H1 (cell line): ENCODE measurements at regions not wholly inside any gene's neighbourhood (a gene's known extent, or its start where the extent isn't known, plus 50 kb on each side); places are given as distances from the start of the nearest gene placed in this dataset.

Source experiments
- CTCF ChIA-PET: fragments of 300-600 bp; sonication (Branson Sonifier 250); formaldehyde crosslinking; loops from one replicate; lab custom pipeline; 2021; ENCODE audit not compliant: partially characterized antibody; lab: Charles Lee
- POLR2A ChIA-PET: fragments of 300-600 bp; sonication (Branson Sonifier 250); formaldehyde crosslinking; loops from one replicate; lab custom pipeline; 2021; ENCODE audit warnings: inconsistent platforms; ENCODE audit not compliant: partially characterized antibody; lab: Charles Lee
- DNase-seq, 2 experiments: peaks; one replicate each; pipeline versions ENCODE4 v3.0.0 to v3.0.0-alpha.2; 2010 to 2022; ENCODE audit warnings: low spot score in 2 of 2, low read depth in 1 of 2, mixed read lengths in 1 of 2
- FAIRE-seq: peaks from 2 replicates; lab custom pipeline; 2011; peaks lifted over from hg19 to GRCh38; lab: Jason Lieb, UNC
- H2AFZ ChIP-seq: 2 replicates; pipeline ENCODE4 v1.8.1; 2012; ENCODE audit warnings: low read length, inconsistent platforms
- H2AK5ac ChIP-seq: 2 replicates; pipeline ENCODE4 v1.6.1; 2013; ENCODE audit warnings: low read depth, low read length
- H2BK120ac ChIP-seq: replicated peaks from 2 replicates; pipeline ENCODE3; 2013; ENCODE audit warnings: low read depth, low read length, inconsistent platforms
- H2BK12ac ChIP-seq: 2 replicates; pipeline ENCODE4 v1.6.1; 2013; ENCODE audit warnings: low read depth, low read length
- H2BK15ac ChIP-seq: 2 replicates; pipeline ENCODE4 v1.6.1; 2013; ENCODE audit warnings: low read length
- H2BK20ac ChIP-seq: 2 replicates; pipeline ENCODE4 v1.6.1; 2013; ENCODE audit warnings: low read length
- H2BK5ac ChIP-seq: 2 replicates; pipeline ENCODE4 v1.6.1; 2013; ENCODE audit warnings: low read depth, low read length
- H3K14ac ChIP-seq: 2 replicates; pipeline ENCODE4 v1.6.1; 2013; ENCODE audit warnings: inconsistent platforms; ENCODE audit not compliant: insufficient read length
- H3K18ac ChIP-seq: 2 replicates; pipeline ENCODE4 v1.6.1; 2013; ENCODE audit warnings: low read length; ENCODE audit errors: extremely low read depth
- H3K23ac ChIP-seq: 2 replicates; pipeline ENCODE4 v1.6.1; 2013; ENCODE audit warnings: inconsistent platforms; ENCODE audit not compliant: insufficient read length
- H3K23me2 ChIP-seq: 2 replicates; pipeline ENCODE4 v1.6.1; 2013; ENCODE audit warnings: low read depth, low read length
- H3K27ac ChIP-seq: 2 replicates; pipeline ENCODE4 v1.6.1; 2011; ENCODE audit warnings: low read depth, low read length, inconsistent platforms
- H3K27me3 ChIP-seq, 4 experiments: replicated peaks in 1 of 4; 1 replicate in 1 of 4; 2 replicates in 3 of 4; pipeline versions ENCODE4 v1.6.1 to v1.8.1; 2011 to 2013; ENCODE audit warnings: low read length in 3 of 4, mild to moderate bottlenecking in 3 of 4, inconsistent platforms in 2 of 4, mixed read lengths in 2 of 4, moderate library complexity in 1 of 4; ENCODE audit not compliant: control insufficient read depth in 3 of 4, insufficient read depth in 3 of 4; ENCODE audit errors: extremely low read depth in 1 of 4
- H3K36me3 ChIP-seq, 4 experiments: 2 replicates each; pipeline versions ENCODE4 v1.6.1 to v1.8.1; 2011 to 2013; ENCODE audit warnings: mild to moderate bottlenecking in 4 of 4, low read length in 3 of 4, moderate library complexity in 2 of 4, control low read depth in 1 of 4, inconsistent platforms in 1 of 4; ENCODE audit not compliant: insufficient read depth in 4 of 4, control insufficient read depth in 2 of 4
- H3K4ac ChIP-seq: replicated peaks from 2 replicates; pipeline ENCODE3; 2013; ENCODE audit warnings: low read length, low read depth, mixed read lengths, inconsistent platforms; ENCODE audit not compliant: insufficient read length
- H3K4me1 ChIP-seq, 4 experiments: replicated peaks in 1 of 4; 1 replicate in 1 of 4; 2 replicates in 3 of 4; pipeline versions ENCODE4 v1.6.1 to v1.8.1; 2011 to 2013; ENCODE audit warnings: low read length in 3 of 4, inconsistent platforms in 2 of 4, mixed read lengths in 1 of 4; ENCODE audit not compliant: insufficient read depth in 4 of 4, control insufficient read depth in 3 of 4
- H3K4me2 ChIP-seq, 2 experiments: 2 replicates each; pipeline versions ENCODE4 v1.6.1 to v1.8.1; 2011 to 2013; ENCODE audit warnings: low read depth in 2 of 2, low read length in 2 of 2, control low read depth in 1 of 2, inconsistent platforms in 1 of 2, mild to moderate bottlenecking in 1 of 2; ENCODE audit not compliant: insufficient read depth in 1 of 2
- H3K4me3 ChIP-seq, 4 experiments: fragments of 200-600, 300-600 bp in 1 of 4; sonication (generic), shearing (Covaris generic), sonication (Bioruptor Twin) in 1 of 4; 2 replicates each; pipeline versions ENCODE4 v1.5.1 to v1.8.1; 2011 to 2016; ENCODE audit warnings: low read length in 4 of 4, low read depth in 3 of 4, control low read depth in 2 of 4, inconsistent platforms in 2 of 4, mild to moderate bottlenecking in 2 of 4, mixed read lengths in 1 of 4, moderate library complexity in 1 of 4; ENCODE audit not compliant: insufficient read depth in 2 of 4; ENCODE audit errors: extremely low read depth in 1 of 4
- H3K56ac ChIP-seq: replicated peaks from 2 replicates; pipeline ENCODE3; 2013; ENCODE audit warnings: low read depth, mild to moderate bottlenecking, mixed read lengths, low read length, inconsistent platforms; ENCODE audit not compliant: insufficient read length
- H3K79me1 ChIP-seq: 2 replicates; pipeline ENCODE4 v1.6.1; 2013; ENCODE audit warnings: low read depth, low read length, control low read depth
- H3K79me2 ChIP-seq, 2 experiments: 2 replicates each; pipeline versions ENCODE4 v1.6.1 to v1.8.1; 2012 to 2013; ENCODE audit warnings: low read length in 2 of 2, mild to moderate bottlenecking in 2 of 2, inconsistent platforms in 1 of 2; ENCODE audit not compliant: insufficient read depth in 2 of 2, control insufficient read depth in 1 of 2
- H3K9ac ChIP-seq, 4 experiments: replicated peaks in 1 of 4; 1 replicate in 1 of 4; 2 replicates in 3 of 4; pipeline versions ENCODE4 v1.6.1 to v1.8.1; 2011 to 2013; ENCODE audit warnings: low read depth in 3 of 4, low read length in 3 of 4, control low read depth in 2 of 4, mild to moderate bottlenecking in 2 of 4, moderate library complexity in 2 of 4, inconsistent platforms in 1 of 4; ENCODE audit errors: extremely low read depth in 1 of 4
- H3K9me3 ChIP-seq, 2 experiments: 2 replicates each; pipeline versions ENCODE4 v1.6.1 to v1.8.1; 2012 to 2013; ENCODE audit warnings: mild to moderate bottlenecking in 2 of 2, moderate library complexity in 2 of 2, control low read depth in 1 of 2, inconsistent platforms in 1 of 2, low read depth in 1 of 2, low read length in 1 of 2, mixed read lengths in 1 of 2; ENCODE audit not compliant: insufficient read depth in 2 of 2
- H4K20me1 ChIP-seq, 2 experiments: replicated peaks in 1 of 2; 2 replicates each; pipeline versions ENCODE3 to v1.8.1; 2011 to 2013; ENCODE audit warnings: inconsistent platforms in 2 of 2, low read length in 2 of 2, mild to moderate bottlenecking in 1 of 2; ENCODE audit not compliant: insufficient read depth in 2 of 2, control insufficient read depth in 1 of 2
- H4K5ac ChIP-seq: 2 replicates; pipeline ENCODE4 v1.6.1; 2013; ENCODE audit warnings: low read length, low read depth, mixed read lengths, inconsistent platforms; ENCODE audit not compliant: insufficient read length
- H4K8ac ChIP-seq: 2 replicates; pipeline ENCODE4 v1.8.0; 2013; ENCODE audit warnings: mild to moderate bottlenecking, moderate library complexity, low read length, inconsistent platforms; ENCODE audit not compliant: insufficient read depth; ENCODE audit errors: extremely low read depth
- H4K91ac ChIP-seq: replicated peaks from 2 replicates; pipeline ENCODE3; 2013; ENCODE audit warnings: low read length, mixed read lengths, inconsistent platforms; ENCODE audit not compliant: insufficient read length
- CHD2 ChIP-seq: IDR thresholded peaks from 2 replicates; pipeline ENCODE4 v1.6.1; 2012; ENCODE audit warnings: low read length, improper control_type of control experiment
- JUN ChIP-seq: IDR thresholded peaks from 2 replicates; pipeline ENCODE4 v1.6.1; 2011; ENCODE audit warnings: low read depth, mild to moderate bottlenecking, improper control_type of control experiment, low read length
- JUND ChIP-seq: IDR thresholded peaks from 2 replicates; pipeline ENCODE4 v1.6.1; 2011; ENCODE audit warnings: mild to moderate bottlenecking, improper control_type of control experiment, low read length
- KDM4A ChIP-seq: IDR thresholded peaks from one replicate; pipeline ENCODE4 v1.7.1; 2012; ENCODE audit warnings: low read depth, mild to moderate bottlenecking, moderate library complexity, low read length, inconsistent platforms; ENCODE audit not compliant: severe bottlenecking
- KDM5A ChIP-seq: fragments of 200-600 bp; IDR thresholded peaks from 2 replicates; pipeline ENCODE4 v1.7.1; 2012; ENCODE audit warnings: mild to moderate bottlenecking, low read length, inconsistent platforms, mixed read lengths
- PHF8 ChIP-seq: fragments of 200-600 bp; sonication (generic); conservative IDR thresholded peaks from 2 replicates; pipeline ENCODE4 v1.7.1; 2012; ENCODE audit warnings: low read depth, mild to moderate bottlenecking, inconsistent platforms, low read length, moderate library complexity
- POU5F1 ChIP-seq: IDR thresholded peaks from 2 replicates; pipeline ENCODE4 v1.6.1; 2011; ENCODE audit warnings: low read depth, mild to moderate bottlenecking, low read length, moderate library complexity
- RAD21 ChIP-seq, 2 experiments: IDR thresholded peaks in 1 of 2; conservative IDR thresholded peaks in 1 of 2; 2 replicates each; pipeline ENCODE4 v1.6.1; 2011; ENCODE audit warnings: low read depth in 2 of 2, low read length in 2 of 2, improper control_type of control experiment in 1 of 2, inconsistent platforms in 1 of 2, mild to moderate bottlenecking in 1 of 2, moderate library complexity in 1 of 2
- RFX5 ChIP-seq: IDR thresholded peaks from 2 replicates; pipeline ENCODE4 v1.6.1; 2011; ENCODE audit warnings: low read depth, low read length, improper control_type of control experiment, borderline replicate concordance
- RNF2 ChIP-seq: fragments of 200-900, 300-1000 bp; sonication (generic); IDR thresholded peaks from 2 replicates; pipeline ENCODE4 v1.7.1; 2016; ENCODE audit warnings: borderline replicate concordance, low read depth, mild to moderate bottlenecking, antibody characterized with exemption, low read length; ENCODE audit not compliant: poor library complexity, severe bottlenecking; ENCODE audit errors: missing control alignments
- SIRT6 ChIP-seq: IDR thresholded peaks from one replicate; pipeline ENCODE4 v1.7.1; 2012; ENCODE audit warnings: low read length, inconsistent platforms
- TF ChIP-seq, protein P1 (sequence below): IDR thresholded peaks from 2 replicates; pipeline ENCODE4 v1.6.1; 2011; ENCODE audit warnings: low read length, improper control_type of control experiment

DNA sequence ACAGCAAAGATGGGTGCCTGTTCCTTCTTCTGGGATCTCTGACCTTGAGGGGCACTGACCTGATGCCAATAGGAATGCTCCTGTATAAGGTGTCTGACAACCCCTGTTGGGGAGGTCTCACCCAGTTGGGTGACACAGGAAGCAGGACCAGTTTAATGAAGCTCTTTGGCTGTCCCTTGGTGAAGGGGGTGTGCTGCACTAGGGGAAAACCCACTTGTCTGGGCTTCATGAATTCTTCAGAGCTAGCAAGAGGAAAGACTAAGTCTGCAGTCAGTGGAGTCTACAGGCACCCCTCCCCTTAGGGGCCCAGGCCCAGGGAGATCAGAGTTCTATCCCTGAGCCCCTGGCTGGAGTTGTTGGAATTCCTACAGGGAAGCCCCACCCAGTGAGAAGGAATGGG is 550.8 kb upstream of the CHAC2 start:
- POLR2A ChIA-PET: no interaction called here
- CTCF ChIA-PET: no interaction called here

More for the DNA sequence above, 550.8 kb upstream of the CHAC2 start:
- Histone ChIP-seq H3K36me3 (no peaks in the 10 kb centered on the region), H2AFZ (no peak overlapping the region), H3K23ac (no peak overlapping the region), H3K4ac (no peak overlapping the region), H3K9me3 (no peaks in the 10 kb centered on the region), H2BK15ac (no peak overlapping the region), H2BK120ac (no peak overlapping the region), H2BK12ac (no peak overlapping the region), H3K4me3 (no peak overlapping the region), H4K5ac (no peak overlapping the region), H2AK5ac (no peak overlapping the region), H3K27me3 (no peaks in the 10 kb centered on the region), H3K79me1 (no peaks in the 10 kb centered on the region), H4K91ac (no peak overlapping the region), H2BK20ac (no peak overlapping the region), H3K14ac (no peak overlapping the region), H4K8ac (no peak overlapping the region), H3K4me1 (no peaks in the 10 kb centered on the region), H4K20me1 (no peaks in the 10 kb centered on the region), H3K18ac (no peak overlapping the region), H3K56ac (no peak overlapping the region), H3K27ac (no peak overlapping the region), H3K9ac (no peak overlapping the region), H3K79me2 (no peaks in the 10 kb centered on the region), H2BK5ac (no peak overlapping the region), H3K23me2 (no peaks in the 10 kb centered on the region), H3K4me2 (no peak overlapping the region)
- DNase-seq (no peak), FAIRE-seq (no peak)
- no peak for TF ChIP-seq KDM4A
- no peak for TF ChIP-seq RAD21 (IDR thresholded peaks at IDR 0.05 in 1 of 2, conservative IDR thresholded peaks at IDR 0.05 in 1 of 2; ENCODE audit: low read depth in 2 of 2, low read length in 2 of 2)
- TF ChIP-seq JUND: no peak
- no peak for TF ChIP-seq KDM5A
- TF ChIP-seq RNF2: no peak
- TF ChIP-seq, protein P1, sequence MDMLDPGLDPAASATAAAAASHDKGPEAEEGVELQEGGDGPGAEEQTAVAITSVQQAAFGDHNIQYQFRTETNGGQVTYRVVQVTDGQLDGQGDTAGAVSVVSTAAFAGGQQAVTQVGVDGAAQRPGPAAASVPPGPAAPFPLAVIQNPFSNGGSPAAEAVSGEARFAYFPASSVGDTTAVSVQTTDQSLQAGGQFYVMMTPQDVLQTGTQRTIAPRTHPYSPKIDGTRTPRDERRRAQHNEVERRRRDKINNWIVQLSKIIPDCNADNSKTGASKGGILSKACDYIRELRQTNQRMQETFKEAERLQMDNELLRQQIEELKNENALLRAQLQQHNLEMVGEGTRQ: no peak
- no peak for TF ChIP-seq SIRT6
- no peak for TF ChIP-seq RFX5
- TF ChIP-seq JUN: no peak
- TF ChIP-seq PHF8: no peak
- TF ChIP-seq POU5F1: no peak
- TF ChIP-seq CHD2: no peak
